Thyroid gland (tissue), 4 donors: ENCODE measurements at regions not wholly inside any gene's neighbourhood (a gene's known extent, or its start where the extent isn't known, plus 50 kb on each side); places are given as distances from the start of the nearest gene placed in this dataset.

Experiments used
- DNase-seq, 2 donors: peaks; one replicate each; pipeline ENCODE4 v3.0.0-alpha.2; 2019
- H3K27ac ChIP-seq, 3 donors: fragments of 200-600 bp; sonication (generic); 1 replicate in 2 of 3; 2 replicates in 1 of 3; pipeline ENCODE4 v1.5.1; 2016 to 2019; ENCODE audit warnings: mild to moderate bottlenecking in 1 of 3, moderate library complexity in 1 of 3
- H3K27me3 ChIP-seq: fragments of 200-600 bp; sonication (generic); one replicate; pipeline ENCODE4 v1.5.1; 2019
- H3K36me3 ChIP-seq, 2 donors: fragments of 200-600 bp; sonication (generic); one replicate each; pipeline ENCODE4 v1.5.1; 2016 to 2019
- H3K4me1 ChIP-seq, 2 donors: fragments of 200-600 bp; sonication (generic); one replicate each; pipeline ENCODE4 v1.5.1; 2017 to 2019
- H3K4me3 ChIP-seq, 3 donors: fragments of 200-600 bp; sonication (generic); replicated peaks in 1 of 3; 1 replicate in 2 of 3; 2 replicates in 1 of 3; pipeline ENCODE4 v1.5.1; 2016; ENCODE audit warnings: mild to moderate bottlenecking in 1 of 3
- H3K9me3 ChIP-seq: fragments of 200-600 bp; sonication (generic); one replicate; pipeline ENCODE4 v1.5.1; 2017
- CTCF ChIP-seq, 6 experiments: fragments of 200-600 bp in 3 of 6; fragments of 450-650 bp in 3 of 6; sonication (generic) in 3 of 6; IDR thresholded peaks; one replicate each; pipeline ENCODE4 v1.5.1; 2016 to 2019; ENCODE audit warnings: antibody characterized with exemption in 6 of 6, mild to moderate bottlenecking in 2 of 6, inconsistent platforms in 1 of 6, moderate library complexity in 1 of 6
- POLR2A ChIP-seq, 2 donors: fragments of 450-650 bp; IDR thresholded peaks; one replicate each; pipeline ENCODE4 v1.6.1; 2017; ENCODE audit warnings: antibody characterized with exemption in 2 of 2, mild to moderate bottlenecking in 2 of 2, moderate library complexity in 1 of 2
- WGBS, 2 donors: methylation state at CpG; one replicate each; pipeline ENCODE4 v1.1.5; 2017; 5-methylcytosine and 5-hydroxymethylcytosine counted together
- intact Hi-C: fragments of 100-400 bp; cut with DNase I; formaldehyde crosslinking; loops from one replicate; pipeline ENCODE4 v1.15.1; 2023

DNA sequence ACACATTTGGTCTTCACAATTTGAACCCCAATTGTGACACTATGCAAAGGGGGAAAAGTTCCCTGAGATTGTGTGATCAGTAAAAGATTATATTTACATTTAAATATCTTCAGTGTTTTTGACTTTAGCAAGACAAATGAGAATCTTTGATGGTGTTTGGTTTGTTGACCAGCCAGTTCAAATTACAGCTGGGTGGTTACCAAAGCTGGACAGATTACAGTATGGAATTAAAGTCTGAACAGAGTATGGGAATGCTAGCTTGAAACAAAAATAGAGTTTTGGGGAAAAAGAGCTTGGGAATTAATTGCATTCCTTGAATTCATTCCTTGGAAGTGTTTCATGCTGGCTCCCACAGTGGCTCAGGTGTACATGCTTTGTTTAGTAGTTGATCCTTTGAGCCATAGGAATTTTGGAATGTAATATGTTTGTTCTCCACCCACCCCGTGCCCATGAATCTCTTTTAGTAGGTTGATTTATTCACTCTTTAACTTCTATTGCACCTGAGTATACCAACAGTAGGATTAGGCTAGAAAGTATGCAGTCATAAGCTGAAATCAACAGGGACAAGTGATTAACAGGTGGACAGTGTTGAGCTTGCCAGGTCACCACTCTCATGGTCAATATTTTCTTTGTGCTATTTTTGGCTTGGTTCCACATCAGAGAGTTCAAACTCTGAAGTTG lies 81.1 kb upstream of the HELT start:
- Histone ChIP-seq H3K27ac (no peak overlapping the region), H3K4me1 (peaks cover 0 to 6% of the 10 kb centered on the region in 2 donors), H3K4me3 (no peak overlapping the region), H3K36me3 (no peaks in the 10 kb centered on the region), H3K27me3 (no peaks in the 10 kb centered on the region), H3K9me3 (no peaks in the 10 kb centered on the region)
- intact Hi-C loops: no loop called here
- DNase-seq: no peak
- WGBS, 2 donors: 33 to 48% methylated on average over 1 of the region's 1 CpG
- TF ChIP-seq POLR2A (IDR thresholded peaks at IDR 0.05): no peak
- no peak for TF ChIP-seq CTCF (IDR thresholded peaks at IDR 0.05)

DNA sequence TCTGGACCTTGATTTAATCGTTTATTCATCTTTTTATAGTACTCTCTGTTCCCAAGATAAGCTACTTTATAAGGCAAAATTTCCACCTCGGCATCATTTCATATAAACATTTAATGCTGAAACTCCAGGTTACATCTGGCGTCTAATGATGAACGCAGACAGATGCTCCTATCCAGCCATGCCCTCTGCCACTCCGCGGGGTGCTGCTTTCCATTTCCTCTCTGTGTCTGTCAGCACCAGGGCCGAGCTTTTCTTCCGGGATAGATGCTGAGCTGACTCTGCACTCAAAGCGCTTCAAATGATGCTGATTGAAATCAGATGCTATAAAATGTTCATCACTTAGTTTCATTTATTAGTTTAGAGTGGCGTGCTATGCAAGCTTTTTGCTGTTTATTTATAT lies 80.5 kb upstream of the HELT start:
- no peak for TF ChIP-seq POLR2A (IDR thresholded peaks at IDR 0.05)
- TF ChIP-seq CTCF (IDR thresholded peaks at IDR 0.05): no peak
- intact Hi-C loops: no loop called here
- WGBS, 2 donors: 62 to 66% methylated on average over 10 of the region's 10 CpGs
- Histone ChIP-seq H3K36me3 (no peaks in the 10 kb centered on the region), H3K27ac (no peak overlapping the region), H3K4me3 (no peak overlapping the region), H3K27me3 (no peaks in the 10 kb centered on the region), H3K4me1 (peaks cover 0 to 6% of the 10 kb centered on the region in 2 donors), H3K9me3 (no peaks in the 10 kb centered on the region)
- DNase-seq: no peak

- Histone ChIP-seq H3K9me3 (no peaks in the 10 kb centered on the region), H3K36me3 (no peaks in the 10 kb centered on the region), H3K27ac (no peak overlapping the region), H3K4me1 (peaks cover 0 to 6% of the 10 kb centered on the region in 2 donors), H3K4me3 (no peak overlapping the region), H3K27me3 (no peaks in the 10 kb centered on the region)
- intact Hi-C loops: no loop called here
- no peak for TF ChIP-seq POLR2A (IDR thresholded peaks at IDR 0.05)
- 97 to 98% methylated on average over 7 of the region's 7 CpGs for WGBS, 2 donors
- no peak for DNase-seq
These were observed 79.4 kb upstream of the HELT start for GRCh38 chr4:184938871-184939270.

DNA sequence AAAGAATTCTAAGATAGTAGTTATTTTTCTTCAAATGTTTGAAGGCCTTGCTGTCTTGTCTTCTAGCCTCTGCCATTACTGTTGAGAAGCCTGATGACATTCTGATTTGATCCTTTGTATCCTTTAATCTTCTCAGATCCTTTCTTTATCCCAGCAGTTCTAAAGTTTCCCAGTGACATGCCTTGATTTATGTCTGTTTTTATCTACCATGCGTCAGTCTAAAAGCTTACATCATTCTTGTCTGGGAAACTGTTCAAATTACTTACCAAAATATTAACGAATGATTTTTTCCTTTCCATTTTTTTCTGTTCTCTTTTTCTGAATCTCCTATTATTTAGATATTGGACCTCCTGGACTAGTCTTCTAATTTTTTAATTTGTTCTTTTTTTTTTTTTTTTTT lies 78.3 kb upstream of the HELT start:
- TF ChIP-seq POLR2A (IDR thresholded peaks at IDR 0.05) (no peak), CTCF (IDR thresholded peaks at IDR 0.05) (no peak)
- Histone ChIP-seq H3K4me1 (peaks cover 0 to 6% of the 10 kb centered on the region in 2 donors), H3K9me3 (no peaks in the 10 kb centered on the region), H3K27me3 (no peaks in the 10 kb centered on the region), H3K27ac (no peak overlapping the region), H3K36me3 (no peaks in the 10 kb centered on the region), H3K4me3 (no peak overlapping the region)
- no peak for DNase-seq
- WGBS, 2 donors: 85 to 90% methylated on average over 2 of the region's 2 CpGs
- intact Hi-C loops: no loop called here

DNA sequence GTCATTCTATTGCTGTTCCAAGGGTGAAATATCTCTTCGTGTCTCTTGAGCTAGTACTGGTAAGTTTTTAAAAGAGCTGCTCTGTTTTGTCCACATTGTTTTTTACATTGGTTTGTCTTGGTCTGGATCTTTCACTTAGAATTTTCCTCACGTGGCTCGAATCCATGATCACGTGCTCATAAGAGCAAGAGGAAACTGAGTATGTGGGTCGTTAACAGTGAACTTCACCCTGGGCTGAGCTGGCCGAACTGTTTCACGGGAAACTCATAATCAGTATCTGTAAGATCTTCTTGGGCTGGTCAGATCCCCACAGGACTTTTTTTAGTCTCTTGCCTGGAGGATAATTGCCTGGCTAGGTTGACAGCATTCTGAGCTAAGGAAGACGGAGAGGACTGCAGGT lies 77.8 kb upstream of the HELT start:
- Histone ChIP-seq H3K27me3 (no peaks in the 10 kb centered on the region), H3K36me3 (no peaks in the 10 kb centered on the region), H3K27ac (no peak overlapping the region), H3K9me3 (no peaks in the 10 kb centered on the region), H3K4me1 (peaks cover 0 to 6% of the 10 kb centered on the region in 2 donors), H3K4me3 (no peak overlapping the region)
- 90 to 91% methylated on average over 8 of the region's 8 CpGs for WGBS, 2 donors
- no peak for DNase-seq
- no peak for TF ChIP-seq POLR2A (IDR thresholded peaks at IDR 0.05)
- TF ChIP-seq CTCF (IDR thresholded peaks at IDR 0.05): no peak
- intact Hi-C loops: no loop called here
